GM10266 (cell line): ENCODE measurements at regions not wholly inside any gene's neighbourhood (a gene's known extent, or its start where the extent isn't known, plus 50 kb on each side); places are given as distances from the start of the nearest gene placed in this dataset.

Source experiments
- DNase-seq: peaks from one replicate; pipeline ENCODE4 v3.0.0; 2012; ENCODE audit errors: extremely low spot score
- CTCF ChIP-seq: IDR thresholded peaks from 2 replicates; pipeline ENCODE4 v1.5.1; 2012; ENCODE audit warnings: mild to moderate bottlenecking, low read depth; ENCODE audit not compliant: control insufficient read depth, insufficient read depth; ENCODE audit errors: missing control alignments

DNA sequence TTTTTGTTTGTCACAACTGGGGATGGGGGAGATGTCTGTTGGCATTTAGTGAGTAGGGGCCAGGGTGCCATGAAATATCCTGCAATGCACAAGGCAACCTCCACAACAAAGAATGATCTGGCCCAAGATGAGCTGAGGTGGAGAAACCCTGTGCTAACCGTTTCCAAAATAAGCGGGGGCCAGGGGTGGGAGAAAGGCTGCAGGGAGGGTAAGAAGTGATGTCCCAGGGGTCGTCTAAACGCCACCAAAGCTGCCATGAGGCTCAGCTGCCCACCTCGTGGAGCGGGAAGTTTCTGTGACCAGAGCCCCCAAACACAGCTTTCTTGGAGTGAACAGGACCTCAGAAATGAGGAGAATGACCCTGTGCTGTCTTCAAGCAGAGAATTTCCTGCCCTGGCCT is 76.5 kb upstream of the CDH5 start:
- TF ChIP-seq CTCF: no peak

GRCh38 chr16:66289051-66289680 is 77.3 kb upstream of the CDH5 start:
- no peak for TF ChIP-seq CTCF
- no peak for DNase-seq

More for the DNA sequence above, 76.5 kb upstream of the CDH5 start:
- no peak for DNase-seq

DNA sequence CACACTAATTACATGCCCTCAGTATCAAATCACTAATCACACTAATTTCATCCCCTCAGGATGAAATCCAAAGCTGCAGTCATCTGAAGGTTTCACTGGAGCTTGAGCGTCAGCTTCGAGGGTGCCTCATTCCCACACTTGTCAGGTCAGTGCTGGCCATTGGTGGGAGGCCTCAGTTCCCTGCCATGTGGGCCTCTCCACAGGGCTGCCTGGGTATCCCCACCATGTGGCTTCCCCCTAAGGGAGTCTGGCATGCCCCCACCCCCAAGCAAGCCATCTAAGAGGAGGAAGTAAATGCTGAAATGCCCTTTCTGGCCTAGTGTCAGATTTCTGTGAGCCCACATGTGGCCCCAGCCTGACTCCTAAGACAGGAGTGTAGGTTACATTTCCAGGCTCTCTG is 78.6 kb upstream of the CDH5 start:
- no peak for TF ChIP-seq CTCF
- DNase-seq: no peak

GRCh38 chr16:66287416-66287815 is 79.1 kb upstream of the CDH5 start:
- TF ChIP-seq CTCF: no peak

GRCh38 chr16:66286527-66286926 is 80.0 kb upstream of the CDH5 start:
- TF ChIP-seq CTCF: no peak
- DNase-seq: no peak

More at GRCh38 chr16:66287416-66287815, 79.1 kb upstream of the CDH5 start:
- no peak for DNase-seq

DNA sequence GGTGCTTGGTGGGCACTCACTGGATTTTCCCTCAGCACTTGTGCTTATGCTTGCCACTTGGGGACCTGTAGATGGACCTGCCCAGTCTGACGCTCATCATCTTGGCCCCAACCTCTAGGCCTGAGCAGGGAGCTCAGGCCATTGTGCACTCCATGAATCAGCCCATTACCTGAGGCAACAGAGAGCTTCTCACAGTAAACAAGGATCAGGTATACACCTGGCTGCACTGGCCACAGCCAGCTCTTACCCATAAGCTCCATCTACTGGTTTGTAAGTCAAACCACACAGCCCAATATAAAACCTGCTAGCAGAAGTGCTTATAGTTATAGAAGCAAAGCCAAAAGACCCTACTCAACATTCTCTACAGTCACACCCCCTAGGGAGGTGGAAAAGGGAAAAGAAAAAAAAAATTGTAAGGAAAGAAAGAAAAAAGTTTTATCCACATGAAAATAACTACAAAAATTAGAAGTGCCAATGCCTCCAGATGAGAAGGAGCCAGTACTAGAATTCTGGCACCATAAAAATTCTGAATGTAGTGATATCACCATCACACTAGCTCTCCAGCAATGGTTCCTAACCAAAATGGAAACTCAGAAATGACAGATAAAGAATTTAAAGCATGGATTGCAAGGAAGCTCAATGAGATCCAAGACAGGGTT is 87.8 kb upstream of the CDH5 start:
- TF ChIP-seq CTCF: no peak
- no peak for DNase-seq

DNA sequence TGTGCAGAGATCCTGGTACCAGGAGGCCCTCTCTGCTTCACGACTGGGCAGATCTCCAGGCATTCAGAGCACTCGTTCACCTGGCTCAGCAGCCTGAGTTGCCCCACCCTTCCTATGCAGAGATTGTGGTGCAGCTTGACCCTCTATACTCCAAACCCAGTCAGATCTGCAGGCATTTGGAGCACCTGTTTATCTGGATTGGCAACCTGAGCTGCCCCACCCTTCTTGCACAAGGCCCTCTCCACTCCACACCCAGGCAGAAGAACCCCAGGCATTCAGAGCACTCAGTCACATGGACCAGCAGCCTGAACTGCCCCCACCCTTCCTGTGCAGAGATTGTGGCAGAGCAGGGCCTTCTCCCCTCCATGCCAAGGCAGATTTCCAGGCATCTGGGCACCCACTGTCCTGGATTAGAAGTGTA is 88.4 kb upstream of the CDH5 start:
- no peak for TF ChIP-seq CTCF

More for the DNA sequence above, 88.4 kb upstream of the CDH5 start:
- no peak for DNase-seq
